ENCODE measurements at regions not wholly inside any gene's neighbourhood (a gene's known extent, or its start where the extent isn't known, plus 50 kb on each side); places are given as distances from the start of the nearest gene placed in this dataset.

- no peak for TF ChIP-seq GMEB1 (CRISPR knock-in tag; IDR thresholded peaks at IDR 0.05; ENCODE audit: borderline replicate concordance)
- no peak for TF ChIP-seq ZNF704 (CRISPR knock-in tag; IDR thresholded peaks at IDR 0.05; ENCODE audit: borderline replicate concordance)
- TF ChIP-seq ZBTB33 (CRISPR knock-in tag; IDR thresholded peaks at IDR 0.05): no peak
- TF ChIP-seq ZNF337 (CRISPR knock-in tag; IDR thresholded peaks at IDR 0.05; ENCODE audit: borderline replicate concordance, low read depth): no peak
- TF ChIP-seq ZFP62 (CRISPR knock-in tag; IDR thresholded peaks at IDR 0.05): no peak
- peak; percentile 57; the same call in 1 of the 2 replicates for TF ChIP-seq ZNF292 (CRISPR knock-in tag; IDR thresholded peaks at IDR 0.05; ENCODE audit: borderline replicate concordance, low read depth)
- no peak for TF ChIP-seq THAP11 (CRISPR knock-in tag; IDR thresholded peaks at IDR 0.05)
- TF ChIP-seq ZNF557 (CRISPR knock-in tag; IDR thresholded peaks at IDR 0.05): no peak
- peak; percentile 39 for TF ChIP-seq SALL1 (CRISPR knock-in tag; IDR thresholded peaks at IDR 0.05)
- no peak for TF ChIP-seq ZNF761 (CRISPR knock-in tag; conservative IDR thresholded peaks at IDR 0.05)
- TF ChIP-seq JUND (CRISPR knock-in tag; IDR thresholded peaks at IDR 0.05): no peak
- no peak for TF ChIP-seq REXO4 (CRISPR knock-in tag; IDR thresholded peaks at IDR 0.05; ENCODE audit: borderline replicate concordance)
- no peak for TF ChIP-seq PPARG (CRISPR knock-in tag; conservative IDR thresholded peaks at IDR 0.05)
- TF ChIP-seq DMAP1 (CRISPR knock-in tag; IDR thresholded peaks at IDR 0.05): no peak
- TF ChIP-seq BRD4 (CRISPR knock-in tag; IDR thresholded peaks at IDR 0.05): no peak
- no peak for TF ChIP-seq ARID5B (CRISPR knock-in tag; IDR thresholded peaks at IDR 0.05)
- TF ChIP-seq ZNF558 (CRISPR knock-in tag; IDR thresholded peaks at IDR 0.05; ENCODE audit: borderline replicate concordance): no peak
- no peak for TF ChIP-seq ZNF773 (CRISPR knock-in tag; IDR thresholded peaks at IDR 0.05; ENCODE audit: borderline replicate concordance)
- no peak for TF ChIP-seq ZFP41 (CRISPR knock-in tag; IDR thresholded peaks at IDR 0.05; ENCODE audit: borderline replicate concordance)
These were observed 54.1 kb upstream of the ARHGAP42 start (continued) for GRCh38 chr11:100632941-100633452.
